GM19099 (cell line): ENCODE measurements at regions not wholly inside any gene's neighbourhood (a gene's known extent, or its start where the extent isn't known, plus 50 kb on each side); places are given as distances from the start of the nearest gene placed in this dataset.

Experiments used
- POLR2A ChIP-seq: IDR thresholded peaks from 3 replicates; pipeline ENCODE4 v1.6.1; 2011; ENCODE audit warnings: low read depth; ENCODE audit not compliant: insufficient read length; ENCODE audit errors: extremely low read depth

DNA sequence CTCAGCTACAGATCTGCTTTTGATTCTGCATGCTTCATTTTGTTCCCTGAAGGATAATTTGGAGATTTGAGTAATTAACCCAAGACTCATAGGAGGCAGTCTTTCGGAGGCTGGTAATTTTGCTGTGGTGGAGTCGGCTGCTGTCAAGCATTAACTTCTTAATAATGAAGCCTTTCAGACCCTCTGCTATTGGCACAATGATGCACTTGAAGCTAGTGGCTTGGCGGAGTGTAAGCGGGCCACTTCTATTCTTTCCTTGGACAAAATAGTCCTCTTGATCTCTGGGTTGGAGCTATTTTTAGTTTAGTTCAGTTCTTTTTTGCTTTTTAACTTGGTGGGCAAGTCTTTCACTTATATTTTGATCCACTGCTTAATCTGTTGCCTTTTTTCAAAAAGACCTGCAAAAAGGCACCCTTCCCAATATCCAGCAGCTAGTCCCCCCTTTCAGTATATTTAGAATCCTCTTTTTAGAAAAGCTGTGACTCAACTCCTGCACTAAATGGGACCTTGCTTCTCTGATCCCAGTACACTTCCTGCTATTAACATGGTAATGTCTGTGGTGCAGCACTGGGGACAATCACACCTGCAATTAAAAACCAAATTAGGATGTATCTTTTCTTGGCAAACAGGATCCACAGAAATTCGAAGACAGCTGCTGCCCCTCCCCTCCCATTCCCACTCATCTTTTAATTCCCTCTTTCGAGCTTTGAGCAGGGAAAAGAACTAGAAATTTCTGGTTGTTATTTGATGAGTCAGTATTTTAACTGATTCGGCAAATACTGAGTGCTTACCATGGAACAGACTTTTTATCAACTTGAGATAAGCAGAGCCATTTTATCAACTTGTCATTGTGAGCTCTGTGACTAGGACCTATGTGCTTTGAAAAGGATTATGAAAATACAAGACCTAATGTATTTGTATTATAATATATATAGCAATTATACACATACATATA is 169.4 kb upstream of the ANKRD55 start:
- no peak for TF ChIP-seq POLR2A

DNA sequence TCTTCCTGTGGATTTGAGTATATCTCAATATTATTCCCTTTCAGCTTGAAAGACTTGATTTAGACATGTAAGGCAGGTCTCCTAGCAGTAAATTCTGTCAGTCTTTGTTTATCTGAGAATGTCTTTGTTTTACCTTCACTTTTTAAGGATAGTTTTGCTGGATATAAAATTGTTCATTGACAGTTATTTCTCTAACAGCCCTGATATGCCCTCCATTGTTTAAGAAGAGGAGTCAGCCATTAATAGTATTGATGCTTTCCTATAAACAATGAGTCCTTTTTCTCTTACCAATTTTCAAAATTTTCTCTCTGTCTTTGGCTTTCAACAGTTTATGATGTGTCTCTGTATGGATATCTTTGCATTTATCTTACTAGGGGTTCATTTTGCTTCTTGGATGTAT is 163.5 kb upstream of the ANKRD55 start:
- TF ChIP-seq POLR2A: no peak

DNA sequence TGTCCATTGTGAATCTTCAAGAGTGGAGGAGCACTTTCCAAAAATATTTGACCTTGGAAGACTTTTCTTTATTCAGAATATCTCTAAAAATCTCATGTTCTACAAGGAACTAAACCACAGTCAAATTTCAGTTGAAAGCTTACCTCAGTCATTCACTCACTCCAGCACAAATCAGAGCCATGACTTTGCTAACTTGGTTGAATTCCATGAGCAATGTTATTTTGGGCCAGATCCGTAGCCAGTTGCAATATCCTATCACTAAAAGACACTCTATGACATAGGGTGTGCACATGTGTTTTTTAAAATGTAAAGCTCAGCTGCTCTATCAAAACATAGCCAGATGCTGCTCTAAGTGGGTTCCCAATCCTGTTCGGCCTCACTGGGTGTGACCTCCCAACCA is 156.1 kb upstream of the ANKRD55 start:
- no peak for TF ChIP-seq POLR2A

DNA sequence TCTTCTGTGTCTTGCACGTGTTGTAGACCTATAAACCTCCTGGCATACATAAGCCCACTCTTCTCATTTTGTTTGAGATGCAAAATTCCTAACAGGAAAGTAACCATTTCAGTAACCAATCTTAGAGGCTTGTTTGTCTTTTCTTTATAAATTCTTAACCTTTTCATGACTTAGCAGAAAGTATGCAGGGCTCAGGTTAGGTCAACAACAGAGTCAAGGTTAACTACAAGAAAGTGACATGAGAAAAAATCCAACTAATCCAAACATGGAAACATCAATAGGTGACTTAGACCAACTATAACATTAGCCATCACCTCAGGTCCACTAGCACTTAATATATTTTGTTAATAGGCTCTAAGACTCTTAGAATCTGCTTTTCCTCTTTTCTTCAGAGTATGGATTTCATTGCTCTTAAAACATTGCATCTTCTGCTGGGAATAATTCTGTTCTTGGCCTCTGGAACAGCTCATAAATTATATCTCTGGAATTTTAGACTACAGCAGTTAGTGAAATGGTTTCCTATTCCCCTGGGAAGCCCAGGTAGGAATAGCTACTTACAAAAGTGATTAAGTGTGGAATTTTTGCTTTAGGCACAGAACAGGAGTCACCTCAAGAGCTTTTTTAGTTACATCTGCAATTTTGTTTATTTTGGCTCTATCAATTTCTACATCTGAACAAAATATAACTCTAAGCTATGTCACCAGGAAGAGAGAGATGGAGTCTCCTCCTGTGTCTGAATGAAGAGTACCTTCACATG is 155.3 kb upstream of the ANKRD55 start:
- TF ChIP-seq POLR2A: no peak

DNA sequence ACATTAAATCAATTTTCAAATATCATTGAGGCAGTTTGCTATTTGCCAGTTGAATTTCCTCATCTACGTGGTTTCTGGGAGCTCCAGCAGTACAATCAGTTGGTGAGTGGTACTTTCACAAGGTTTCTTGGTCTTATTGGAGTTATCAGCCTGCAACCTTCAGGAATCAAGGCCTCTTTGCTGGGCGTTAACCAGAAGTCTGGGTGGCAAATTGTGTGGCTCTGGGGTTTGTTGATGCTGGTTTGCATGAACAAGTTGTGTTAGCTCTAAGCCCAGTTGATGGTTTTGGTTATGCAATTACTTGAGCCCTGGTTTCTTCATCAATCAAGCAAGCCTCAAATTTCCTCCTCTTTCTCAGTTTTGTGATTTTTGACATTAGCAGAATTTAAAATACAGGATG is 152.9 kb upstream of the ANKRD55 start:
- no peak for TF ChIP-seq POLR2A

DNA sequence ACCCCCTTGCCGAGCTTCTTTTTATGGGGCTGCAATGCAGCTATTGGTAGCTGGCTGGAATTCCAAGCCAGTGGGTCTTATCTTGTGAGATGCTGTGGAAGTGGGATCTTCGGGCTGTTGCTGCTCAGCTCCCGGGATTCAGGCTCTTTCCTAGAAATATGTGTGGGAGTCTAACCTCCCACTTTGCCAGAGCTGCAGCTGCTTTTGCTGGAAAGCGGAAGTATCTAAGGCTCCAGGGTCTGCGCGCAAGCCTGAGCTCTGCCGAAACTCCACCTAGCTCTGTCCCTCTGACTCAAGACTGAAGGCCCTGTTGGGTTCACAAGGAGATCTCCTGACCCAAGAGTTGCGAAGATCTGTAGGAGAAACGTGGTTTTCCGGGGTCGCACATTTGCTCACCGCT is 151.1 kb upstream of the ANKRD55 start:
- no peak for TF ChIP-seq POLR2A

DNA sequence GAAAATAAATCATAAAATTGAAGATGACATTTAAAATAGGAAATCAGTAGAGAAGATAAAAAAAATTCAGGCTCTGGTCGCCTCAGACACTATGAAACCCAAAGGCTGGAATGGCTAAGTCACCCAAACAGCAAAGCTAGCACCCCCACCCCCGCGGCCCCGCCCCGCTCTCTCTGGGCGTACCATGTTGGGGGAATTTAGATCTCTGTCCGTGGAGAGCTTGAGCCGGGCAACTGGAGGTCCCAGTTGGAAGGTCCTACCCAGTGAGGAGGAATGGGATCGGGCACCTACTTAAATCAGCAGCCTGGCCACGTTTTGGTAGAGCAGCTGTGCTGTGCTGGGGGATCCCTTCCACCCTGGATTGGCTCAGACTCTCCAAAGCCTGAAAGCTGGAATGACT is 150.6 kb upstream of the ANKRD55 start:
- no peak for TF ChIP-seq POLR2A

DNA sequence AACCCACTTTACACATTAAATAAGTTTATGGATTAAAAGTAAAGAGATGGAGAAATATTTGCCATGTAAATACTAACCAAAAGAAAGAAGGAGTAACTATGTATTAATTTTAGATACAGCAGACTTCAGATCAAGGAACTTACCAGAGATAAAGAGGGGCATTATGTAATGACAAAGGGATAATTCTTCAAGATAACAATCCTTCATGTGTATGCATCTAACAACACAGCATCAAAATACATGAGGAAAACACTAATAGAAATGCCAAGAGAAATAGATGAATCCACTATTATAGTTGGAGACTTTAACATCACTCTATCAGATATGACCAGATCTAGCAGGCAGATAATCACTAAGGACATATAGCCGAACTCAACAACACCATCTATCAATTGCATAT is 149.8 kb upstream of the ANKRD55 start:
- no peak for TF ChIP-seq POLR2A

DNA sequence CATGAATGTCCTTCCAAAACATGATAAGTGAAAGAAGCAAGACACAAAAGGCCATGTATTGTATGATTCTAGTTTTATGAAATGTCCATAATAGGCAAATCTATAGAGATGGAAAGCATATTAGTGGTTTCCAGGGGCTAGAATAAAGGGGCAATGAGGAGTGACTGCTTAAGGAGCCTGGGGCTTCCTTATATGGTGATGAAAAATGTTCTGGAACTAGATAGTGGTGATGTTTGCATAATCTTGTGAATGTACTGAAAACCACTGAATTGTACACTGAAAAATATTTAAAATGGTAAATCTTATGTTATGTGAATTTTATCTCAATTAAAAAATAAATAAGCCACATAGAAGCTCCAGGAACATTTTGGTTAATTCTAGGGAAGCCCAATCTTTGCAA is 144.4 kb upstream of the ANKRD55 start:
- TF ChIP-seq POLR2A: no peak

DNA sequence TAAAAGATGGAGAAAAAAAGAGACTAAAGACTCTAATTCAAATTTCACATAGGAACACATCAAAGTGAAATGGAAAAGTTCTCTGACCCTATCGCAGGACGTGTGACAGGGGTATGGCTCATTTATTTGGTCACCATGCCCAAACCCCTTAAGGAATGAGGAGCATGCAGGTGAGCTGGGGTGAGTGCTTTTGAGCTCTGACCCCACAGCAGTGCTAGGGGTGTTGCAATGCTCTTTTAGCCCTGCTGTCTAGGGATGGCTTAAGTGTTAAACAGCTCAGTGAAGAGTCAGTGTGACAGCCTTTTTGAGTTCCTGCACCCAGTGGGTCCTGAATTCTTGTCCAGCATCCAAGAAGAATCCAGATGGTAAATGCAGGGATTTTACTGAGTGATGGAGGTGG is 143.0 kb upstream of the ANKRD55 start:
- no peak for TF ChIP-seq POLR2A

DNA sequence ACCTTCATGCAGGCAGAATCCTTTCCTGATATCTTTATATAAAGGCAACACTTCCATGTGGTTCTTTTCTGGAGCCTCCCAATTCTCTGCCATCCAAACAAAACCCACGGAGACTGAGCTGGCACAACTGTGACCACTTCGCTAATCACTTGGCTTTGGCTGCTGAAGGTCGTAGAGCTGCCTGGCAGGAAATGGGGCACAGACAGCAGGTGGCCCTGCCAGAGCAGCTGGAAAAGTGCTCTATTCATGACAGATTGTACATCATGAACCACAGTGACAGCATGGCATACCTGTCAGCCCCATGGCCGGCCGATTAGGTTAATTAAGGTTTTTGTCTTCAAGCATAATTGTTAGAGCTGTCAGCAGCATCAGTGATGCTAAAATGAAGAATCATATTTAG is 141.9 kb upstream of the ANKRD55 start:
- no peak for TF ChIP-seq POLR2A

DNA sequence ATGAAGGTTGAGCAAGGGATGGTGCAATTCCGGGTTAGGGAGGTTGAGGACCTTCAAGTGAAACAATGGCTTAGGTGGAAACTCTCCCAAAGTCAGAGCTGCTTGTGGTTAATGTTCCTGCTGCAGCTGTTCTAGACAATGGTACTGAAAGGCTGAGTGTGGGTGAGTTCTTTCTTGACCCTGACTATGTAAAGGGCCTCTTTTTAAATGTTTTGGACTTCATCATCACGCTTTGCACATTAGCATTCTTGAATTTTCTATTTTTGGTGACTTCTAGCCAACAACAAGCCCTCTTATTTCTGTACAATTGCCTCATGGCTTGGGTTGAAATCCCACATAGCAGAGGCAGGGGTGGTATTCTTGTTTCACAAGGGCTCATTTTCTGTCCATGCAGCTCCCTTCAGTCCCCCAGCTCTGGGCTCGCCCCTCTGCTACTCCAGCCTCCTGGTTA is 136.3 kb upstream of the ANKRD55 start:
- no peak for TF ChIP-seq POLR2A

DNA sequence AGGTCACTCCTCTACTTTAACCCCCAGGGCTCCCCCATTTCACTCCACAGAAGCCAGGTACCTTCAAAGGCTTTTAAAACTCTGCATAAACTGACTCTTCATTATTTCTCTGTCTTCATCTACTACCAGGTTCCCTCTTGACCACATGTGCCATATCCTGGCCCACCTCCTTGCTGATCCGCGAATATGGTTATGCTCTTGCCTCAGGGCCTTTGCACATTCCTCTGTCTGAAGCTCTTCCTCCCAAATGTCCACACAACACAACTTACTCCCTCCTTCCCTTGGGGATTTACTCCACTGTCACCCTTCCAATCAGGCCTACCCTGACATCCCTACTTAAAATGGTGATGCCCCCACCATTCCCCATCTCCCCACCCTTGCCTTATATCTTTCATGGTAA is 134.6 kb upstream of the ANKRD55 start:
- no peak for TF ChIP-seq POLR2A

DNA sequence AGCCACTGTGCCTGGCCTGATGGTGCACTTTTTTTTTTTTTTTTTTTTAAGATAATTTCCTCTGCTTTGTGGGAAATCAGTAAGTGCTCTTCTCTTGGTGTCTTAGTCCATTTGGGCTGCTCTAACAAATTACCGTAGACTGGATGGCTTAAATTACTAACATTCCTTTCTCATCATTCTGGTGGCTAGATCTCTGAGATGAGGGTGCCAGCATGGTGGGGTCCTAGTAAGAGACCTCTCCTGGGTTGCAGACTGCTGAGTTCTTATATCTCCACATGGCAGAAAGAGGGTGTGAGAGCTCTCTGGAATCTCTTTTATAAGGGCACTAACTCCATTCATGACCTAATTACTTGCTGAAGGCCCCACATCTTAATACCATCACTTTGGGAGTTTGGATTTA is 133.9 kb upstream of the ANKRD55 start:
- no peak for TF ChIP-seq POLR2A

DNA sequence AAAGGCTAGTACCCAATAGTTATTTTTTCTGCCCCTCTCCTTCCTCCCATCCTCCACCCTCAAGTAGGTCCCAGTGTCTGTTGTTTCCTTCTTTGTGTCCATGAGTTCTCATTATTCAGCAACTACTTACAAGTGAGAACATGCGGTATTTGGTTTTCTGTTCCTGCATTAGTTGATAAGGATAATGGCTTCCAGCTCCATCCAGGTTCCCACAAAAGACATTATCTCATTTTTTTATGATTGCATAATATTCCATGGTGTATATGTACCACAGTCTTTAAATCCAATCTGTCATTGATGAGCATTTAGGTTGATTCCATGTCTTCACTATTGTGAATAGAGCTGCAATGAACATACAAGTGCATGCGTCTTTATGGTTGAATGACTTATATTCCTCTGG is 128.3 kb upstream of the ANKRD55 start:
- TF ChIP-seq POLR2A: no peak

DNA sequence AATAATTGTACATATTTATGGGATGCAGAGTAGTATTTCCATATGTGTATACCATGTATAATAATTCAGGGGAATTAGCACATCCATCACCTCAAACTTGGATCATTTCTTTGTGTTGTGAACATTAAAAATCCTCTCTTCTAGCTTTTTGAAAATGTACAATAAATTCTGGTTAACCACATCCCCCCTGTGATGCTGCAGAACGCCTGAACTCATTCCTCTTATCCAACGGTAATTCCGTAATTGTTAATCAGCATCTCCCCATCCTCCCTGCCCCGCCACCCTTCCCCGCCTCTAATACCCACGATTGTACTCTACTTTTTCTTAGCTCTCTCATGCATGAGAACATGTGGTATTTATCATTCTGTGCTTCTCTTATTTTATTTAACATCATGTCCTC is 127.7 kb upstream of the ANKRD55 start:
- TF ChIP-seq POLR2A: no peak
